ENCODE measurements at regions not wholly inside any gene's neighbourhood (a gene's known extent, or its start where the extent isn't known, plus 50 kb on each side); places are given as distances from the start of the nearest gene placed in this dataset.

GRCh38 chr12:86435053-86435452, 178.9 kb upstream of the MGAT4C start:
- Histone ChIP-seq H3K9ac (ENCODE audit: low read depth in 2 of 2, low read length in 2 of 2) (no peak overlapping the region), H3K9me3 (no peaks in the 10 kb centered on the region), H3K4me3 (no peak overlapping the region), H3K27ac (no peak overlapping the region), H3K36me3 (no peaks in the 10 kb centered on the region), H3K27me3 (no peaks in the 10 kb centered on the region), H3K4me1 (no peaks in the 10 kb centered on the region)
- no peak for DNase-seq
- no peak for TF ChIP-seq CTCF (IDR thresholded peaks at IDR 0.05)
- intact Hi-C loops (cut with DNase I) = no loop called here

GRCh38 chr12:86429824-86430223, 173.6 kb upstream of the MGAT4C start:
- Histone ChIP-seq H3K36me3 (no peaks in the 10 kb centered on the region), H3K9me3 (no peaks in the 10 kb centered on the region), H3K27ac (no peak overlapping the region), H3K4me3 (no peak overlapping the region), H3K27me3 (no peaks in the 10 kb centered on the region), H3K4me1 (no peaks in the 10 kb centered on the region), H3K9ac (ENCODE audit: low read depth in 2 of 2, low read length in 2 of 2) (no peak overlapping the region)
- no peak for TF ChIP-seq CTCF (IDR thresholded peaks at IDR 0.05)
- intact Hi-C loops (cut with DNase I) = no loop called here
- no peak for DNase-seq

GRCh38 chr12:86421333-86421732, 165.1 kb upstream of the MGAT4C start:
- no peak for TF ChIP-seq CTCF (IDR thresholded peaks at IDR 0.05)
- no peak overlapping the region for H3K4me3 ChIP-seq
- no peaks in the 10 kb centered on the region for H3K27me3 ChIP-seq
- intact Hi-C loops (cut with DNase I) = no loop called here
- no peak overlapping the region for H3K9ac ChIP-seq (ENCODE audit: low read depth in 2 of 2, low read length in 2 of 2)
- H3K36me3 ChIP-seq = no peaks in the 10 kb centered on the region
- DNase-seq = no peak
- H3K9me3 ChIP-seq = no peaks in the 10 kb centered on the region
- H3K4me1 ChIP-seq = no peaks in the 10 kb centered on the region
- H3K27ac ChIP-seq = no peak overlapping the region

GRCh38 chr12:86414201-86414600, 158.0 kb upstream of the MGAT4C start:
- intact Hi-C loops (cut with DNase I) = no loop called here
- Histone ChIP-seq H3K9ac (ENCODE audit: low read depth in 2 of 2, low read length in 2 of 2) (no peak overlapping the region), H3K27ac (no peak overlapping the region), H3K9me3 (no peaks in the 10 kb centered on the region), H3K4me1 (no peaks in the 10 kb centered on the region), H3K36me3 (no peaks in the 10 kb centered on the region), H3K4me3 (no peak overlapping the region), H3K27me3 (no peaks in the 10 kb centered on the region)
- no peak for TF ChIP-seq CTCF (IDR thresholded peaks at IDR 0.05)
- DNase-seq = no peak

- Histone ChIP-seq H3K9me3 (no peaks in the 10 kb centered on the region), H3K4me1 (no peaks in the 10 kb centered on the region), H3K9ac (ENCODE audit: low read depth in 2 of 2, low read length in 2 of 2) (no peak overlapping the region), H3K36me3 (no peaks in the 10 kb centered on the region), H3K27ac (no peak overlapping the region), H3K27me3 (no peaks in the 10 kb centered on the region), H3K4me3 (no peak overlapping the region)
- intact Hi-C loops (cut with DNase I) = no loop called here
- TF ChIP-seq CTCF (IDR thresholded peaks at IDR 0.05) = no peak
- no peak for DNase-seq
Observed at GRCh38 chr12:86411710-86412109, 155.5 kb upstream of the MGAT4C start.
